Hepatocyte (in vitro differentiated cells): ENCODE measurements at regions not wholly inside any gene's neighbourhood (a gene's known extent, or its start where the extent isn't known, plus 50 kb on each side); places are given as distances from the start of the nearest gene placed in this dataset.

Experiments used
- CTCF ChIP-seq: fragments of 200-600 bp; sonication (generic); IDR thresholded peaks from 2 replicates; pipeline ENCODE4 v1.5.1; 2016; ENCODE audit warnings: antibody characterized with exemption, mild to moderate bottlenecking; ENCODE audit not compliant: poor library complexity
- EZH2 ChIP-seq: fragments of 200-600 bp; sonication (generic); IDR thresholded peaks from 2 replicates; pipeline ENCODE4 v1.6.1; 2016; ENCODE audit warnings: antibody characterized with exemption, mild to moderate bottlenecking, borderline replicate concordance

GRCh38 chr17:13385481-13385911 lies 216.2 kb downstream of the HS3ST3A1 start:
- TF ChIP-seq EZH2 (no peak), CTCF (no peak)
